Smooth muscle cell (in vitro differentiated cells): ENCODE measurements at regions not wholly inside any gene's neighbourhood (a gene's known extent, or its start where the extent isn't known, plus 50 kb on each side); places are given as distances from the start of the nearest gene placed in this dataset.

Experiments used
- DNase-seq: peaks from one replicate; lab custom pipeline; 2025; ENCODE audit not compliant: unreplicated experiment; lab: John Stamatoyannopoulos, UW
- H2AFZ ChIP-seq: fragments of 200-600 bp; sonication (generic); 2 replicates; pipeline ENCODE4 v1.6.0; 2016; ENCODE audit warnings: antibody characterized with exemption, low read depth, mild to moderate bottlenecking
- H3F3A ChIP-seq: fragments of 200-600 bp; sonication (generic); 2 replicates; pipeline ENCODE4 v1.6.0; 2017; ENCODE audit warnings: antibody characterized with exemption, low read depth
- H3K27ac ChIP-seq: fragments of 200-600 bp; sonication (generic); 2 replicates; pipeline ENCODE4 v1.5.1; 2016; ENCODE audit warnings: low read depth, mild to moderate bottlenecking
- H3K27me3 ChIP-seq: fragments of 200-600 bp; sonication (generic); 2 replicates; pipeline ENCODE4 v1.6.1; 2016; ENCODE audit warnings: low read depth, mild to moderate bottlenecking
- H3K36me3 ChIP-seq: fragments of 200-600 bp; sonication (generic); 2 replicates; pipeline ENCODE4 v1.5.1; 2016; ENCODE audit warnings: low read depth
- H3K4me1 ChIP-seq: fragments of 200-600 bp; sonication (generic); 2 replicates; pipeline ENCODE4 v1.5.1; 2016; ENCODE audit warnings: low read depth
- H3K4me2 ChIP-seq: fragments of 200-600 bp; sonication (generic); 2 replicates; pipeline ENCODE4 v1.6.0; 2016; ENCODE audit warnings: mild to moderate bottlenecking
- H3K4me3 ChIP-seq: fragments of 200-600 bp; sonication (generic); 2 replicates; pipeline ENCODE4 v1.5.1; 2016; ENCODE audit warnings: mild to moderate bottlenecking
- H3K79me2 ChIP-seq: fragments of 200-600 bp; sonication (generic); 2 replicates; pipeline ENCODE4 v1.6.0; 2016; ENCODE audit warnings: low read depth, mild to moderate bottlenecking
- H3K9ac ChIP-seq: fragments of 200-600 bp; sonication (generic); 2 replicates; pipeline ENCODE4 v1.6.0; 2016; ENCODE audit warnings: low read depth
- H3K9me3 ChIP-seq: fragments of 200-600 bp; sonication (generic); replicated peaks from 2 replicates; pipeline ENCODE4 v1.5.1; 2016; ENCODE audit warnings: low read depth
- H4K20me1 ChIP-seq: fragments of 200-600 bp; sonication (generic); 2 replicates; pipeline ENCODE4 v1.6.0; 2016; ENCODE audit warnings: low read depth
- CTCF ChIP-seq: fragments of 200-600 bp; sonication (generic); IDR thresholded peaks from 2 replicates; pipeline ENCODE4 v1.5.1; 2017; ENCODE audit warnings: borderline replicate concordance, mild to moderate bottlenecking, antibody characterized with exemption; ENCODE audit not compliant: insufficient read depth, poor library complexity, severe bottlenecking
- WGBS: methylation state at CpG from one replicate; pipeline ENCODE4 v1.1.7; 2016; ENCODE audit warnings: low lambda C conversion rate; 5-methylcytosine and 5-hydroxymethylcytosine counted together

GRCh38 chr4:30957706-30958105, 237.5 kb downstream of the PCDH7 start:
- WGBS = 98% methylated on average over 4 of the region's 4 CpGs
- no peaks in the 10 kb centered on the region for H3K79me2 ChIP-seq
- no peak for DNase-seq
- H2AFZ ChIP-seq = no peak overlapping the region
- H3K4me1 ChIP-seq = no peaks in the 10 kb centered on the region
- H3F3A ChIP-seq = no peaks in the 10 kb centered on the region
- H3K36me3 ChIP-seq = no peaks in the 10 kb centered on the region
- no peak overlapping the region for H3K9ac ChIP-seq
- H3K4me3 ChIP-seq = no peak overlapping the region
- no peaks in the 10 kb centered on the region for H3K9me3 ChIP-seq
- no peak overlapping the region for H3K4me2 ChIP-seq
- no peak overlapping the region for H3K27ac ChIP-seq
- TF ChIP-seq CTCF = no peak
- H3K27me3 ChIP-seq = no peaks in the 10 kb centered on the region
- H4K20me1 ChIP-seq = no peaks in the 10 kb centered on the region

- Histone ChIP-seq H3K27ac (no peak overlapping the region), H3K36me3 (no peaks in the 10 kb centered on the region), H3F3A (no peaks in the 10 kb centered on the region), H3K27me3 (no peaks in the 10 kb centered on the region), H3K4me1 (no peaks in the 10 kb centered on the region), H4K20me1 (no peaks in the 10 kb centered on the region), H2AFZ (no peak overlapping the region), H3K9me3 (no peaks in the 10 kb centered on the region), H3K4me3 (no peak overlapping the region), H3K9ac (no peak overlapping the region), H3K4me2 (no peak overlapping the region), H3K79me2 (no peaks in the 10 kb centered on the region)
- DNase-seq = no peak
- no peak for TF ChIP-seq CTCF
- WGBS = 98% methylated on average over 3 of the region's 3 CpGs
Observed at GRCh38 chr4:30959781-30960485, 239.8 kb downstream of the PCDH7 start.

GRCh38 chr4:30962939-30963338, 242.8 kb downstream of the PCDH7 start:
- H3K9me3 ChIP-seq = no peaks in the 10 kb centered on the region
- no peak for DNase-seq
- no peak overlapping the region for H3K9ac ChIP-seq
- no peak overlapping the region for H2AFZ ChIP-seq
- H3F3A ChIP-seq = no peaks in the 10 kb centered on the region
- TF ChIP-seq CTCF = no peak
- H3K4me3 ChIP-seq = no peak overlapping the region
- no peaks in the 10 kb centered on the region for H4K20me1 ChIP-seq
- peak overlapping the region; percentile 8 for H3K4me2 ChIP-seq
- no peaks in the 10 kb centered on the region for H3K79me2 ChIP-seq
- H3K27ac ChIP-seq = no peak overlapping the region
- no peaks in the 10 kb centered on the region for H3K36me3 ChIP-seq
- H3K27me3 ChIP-seq = no peaks in the 10 kb centered on the region
- no peaks in the 10 kb centered on the region for H3K4me1 ChIP-seq

GRCh38 chr4:30968926-30969325, 248.8 kb downstream of the PCDH7 start:
- Histone ChIP-seq H3F3A (no peaks in the 10 kb centered on the region), H2AFZ (no peak overlapping the region), H3K4me3 (no peak overlapping the region), H3K9ac (no peak overlapping the region), H3K79me2 (no peaks in the 10 kb centered on the region), H3K27me3 (no peaks in the 10 kb centered on the region), H3K4me2 (no peak overlapping the region), H3K27ac (no peak overlapping the region), H4K20me1 (no peaks in the 10 kb centered on the region), H3K36me3 (no peaks in the 10 kb centered on the region), H3K4me1 (no peaks in the 10 kb centered on the region), H3K9me3 (no peaks in the 10 kb centered on the region)
- no peak for TF ChIP-seq CTCF
- 69% methylated on average over 5 of the region's 5 CpGs for WGBS
- no peak for DNase-seq
